ENCODE measurements at regions not wholly inside any gene's neighbourhood (a gene's known extent, or its start where the extent isn't known, plus 50 kb on each side); places are given as distances from the start of the nearest gene placed in this dataset.
"Not testable (repeated sequence)": the region's sequence is repeated elsewhere in the genome, so short reads cannot be mapped to it uniquely, and the experiment has no call there.

- no peaks in the 10 kb centered on the region for H3K27me3 ChIP-seq
- H3K9me3 ChIP-seq: no peaks in the 10 kb centered on the region
- no peak overlapping the region for H3K27ac ChIP-seq
- ATAC-seq (no peak), DNase-seq (no peak)
- no peaks in the 10 kb centered on the region for H3K4me1 ChIP-seq
- no peak for TF ChIP-seq CTCF (IDR thresholded peaks at IDR 0.05)
- intact Hi-C loops (cut with DNase I): no loop called here
- no peak overlapping the region for H3K4me3 ChIP-seq
- no peaks in the 10 kb centered on the region for H3K36me3 ChIP-seq
These were observed 175.2 kb upstream of the SOX14 start for GRCh38 chr3:137588871-137589270.

GRCh38 chr3:137595415-137595814 lies 168.7 kb upstream of the SOX14 start:
- H3K27me3 ChIP-seq; DNase-seq; H3K4me1 ChIP-seq; H3K27ac ChIP-seq; intact Hi-C loops (cut with DNase I); ATAC-seq; H3K36me3 ChIP-seq; H3K9me3 ChIP-seq; H3K4me3 ChIP-seq: not testable (repeated sequence)

GRCh38 chr3:137610723-137611122 lies 153.4 kb upstream of the SOX14 start:
- no peaks in the 10 kb centered on the region for H3K36me3 ChIP-seq
- no peak overlapping the region for H3K4me3 ChIP-seq
- DNase-seq (no peak), ATAC-seq (no peak)
- intact Hi-C loops (cut with DNase I): no loop called here
- no peak overlapping the region for H3K27ac ChIP-seq
- no peak for TF ChIP-seq CTCF (IDR thresholded peaks at IDR 0.05)
- H3K4me1 ChIP-seq: no peaks in the 10 kb centered on the region
- no peaks in the 10 kb centered on the region for H3K9me3 ChIP-seq
- H3K27me3 ChIP-seq: no peaks in the 10 kb centered on the region

GRCh38 chr3:137612291-137612690 lies 151.8 kb upstream of the SOX14 start:
- no peak for DNase-seq
- intact Hi-C loops (cut with DNase I): no loop called here
- Histone ChIP-seq H3K36me3 (no peaks in the 10 kb centered on the region), H3K9me3 (no peaks in the 10 kb centered on the region), H3K4me1 (no peaks in the 10 kb centered on the region), H3K27me3 (no peaks in the 10 kb centered on the region), H3K27ac (no peak overlapping the region), H3K4me3 (no peak overlapping the region)
- no peak for TF ChIP-seq CTCF (IDR thresholded peaks at IDR 0.05)
- ATAC-seq: no peak

- TF ChIP-seq CTCF (IDR thresholded peaks at IDR 0.05): no peak
- DNase-seq (no peak), ATAC-seq (no peak)
- no peak overlapping the region for H3K27ac ChIP-seq
- no peaks in the 10 kb centered on the region for H3K36me3 ChIP-seq
- no peaks in the 10 kb centered on the region for H3K9me3 ChIP-seq
- no peak overlapping the region for H3K4me3 ChIP-seq
- H3K4me1 ChIP-seq: no peaks in the 10 kb centered on the region
- H3K27me3 ChIP-seq: no peaks in the 10 kb centered on the region
- intact Hi-C loops (cut with DNase I): no loop called here
These were observed 148.3 kb upstream of the SOX14 start for GRCh38 chr3:137615659-137616418.
